GM19438 (cell line): ENCODE measurements at regions not wholly inside any gene's neighbourhood (a gene's known extent, or its start where the extent isn't known, plus 50 kb on each side); places are given as distances from the start of the nearest gene placed in this dataset.

ENCODE experiments used
- ATAC-seq: cut with Tn5 transposase; IDR thresholded peaks from one replicate; pipeline ENCODE4 v1.9.1; 2021; ENCODE audit warnings: low read depth; ENCODE audit not compliant: unreplicated experiment

- no peak for ATAC-seq
These were observed 345.4 kb downstream of the DUSP10 start for GRCh38 chr1:221396526-221396925.

GRCh38 chr1:221397141-221397540 is 344.7 kb downstream of the DUSP10 start:
- no peak for ATAC-seq

GRCh38 chr1:221397606-221398005 is 344.3 kb downstream of the DUSP10 start:
- ATAC-seq = no peak

GRCh38 chr1:221405146-221405545 is 336.7 kb downstream of the DUSP10 start:
- ATAC-seq = no peak

- ATAC-seq = no peak
These were observed 333.6 kb downstream of the DUSP10 start for GRCh38 chr1:221408117-221408803.

GRCh38 chr1:221411283-221411682 is 330.6 kb downstream of the DUSP10 start:
- no peak for ATAC-seq

GRCh38 chr1:221414772-221415539 is 326.9 kb downstream of the DUSP10 start:
- no peak for ATAC-seq

- no peak for ATAC-seq
These were observed 326.2 kb downstream of the DUSP10 start for GRCh38 chr1:221415651-221416050.

- no peak for ATAC-seq
These were observed 325.7 kb downstream of the DUSP10 start for GRCh38 chr1:221416142-221416541.

- ATAC-seq = no peak
These were observed 325.2 kb downstream of the DUSP10 start for GRCh38 chr1:221416723-221417122.

GRCh38 chr1:221418346-221418745 is 323.5 kb downstream of the DUSP10 start:
- no peak for ATAC-seq

- no peak for ATAC-seq
These were observed 322.3 kb downstream of the DUSP10 start for GRCh38 chr1:221419513-221420095.

GRCh38 chr1:221429264-221429663 is 312.6 kb downstream of the DUSP10 start:
- ATAC-seq = no peak

- no peak for ATAC-seq
These were observed 311.5 kb downstream of the DUSP10 start for GRCh38 chr1:221430152-221430960.

GRCh38 chr1:221431068-221431651 is 310.7 kb downstream of the DUSP10 start:
- no peak for ATAC-seq

- no peak for ATAC-seq
These were observed 309.9 kb downstream of the DUSP10 start for GRCh38 chr1:221431961-221432360.

- ATAC-seq = peak; percentile 50
These were observed 306.4 kb downstream of the DUSP10 start for GRCh38 chr1:221435504-221435904.

GRCh38 chr1:221437171-221437570 is 304.7 kb downstream of the DUSP10 start:
- no peak for ATAC-seq

- no peak for ATAC-seq
These were observed 304.0 kb downstream of the DUSP10 start for GRCh38 chr1:221437926-221438325.

GRCh38 chr1:221439008-221439746 is 302.7 kb downstream of the DUSP10 start:
- ATAC-seq = peak; percentile 72
